ENCODE measurements at regions not wholly inside any gene's neighbourhood (a gene's known extent, or its start where the extent isn't known, plus 50 kb on each side); places are given as distances from the start of the nearest gene placed in this dataset.
A peak's percentile ranks its signal among the peaks of the same experiment; 100 is the strongest.

DNA sequence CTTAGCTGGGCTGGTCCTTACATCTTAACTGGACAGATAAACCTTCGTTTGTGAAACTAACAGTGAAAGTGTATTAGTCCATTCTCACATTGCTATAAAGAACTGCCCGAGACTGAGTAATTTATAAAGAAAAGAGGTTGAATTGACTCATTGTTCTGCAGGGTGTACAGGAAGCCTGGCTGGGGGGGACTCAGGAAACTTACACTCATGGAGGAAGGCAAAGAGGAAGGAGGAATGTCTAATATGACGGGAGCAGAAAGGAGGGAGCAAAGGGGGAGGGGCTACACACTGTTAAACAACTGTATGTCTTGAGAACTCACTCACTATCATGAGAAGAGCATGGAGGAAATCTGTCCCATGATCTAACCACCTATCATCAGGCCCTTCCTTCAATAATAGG is 1566.5 kb upstream of the PCDH7 start:
- Histone ChIP-seq H3K9ac (ENCODE audit: low read length in 3 of 3) (no peak overlapping the region), H3K36me3 (ENCODE audit: control insufficient read depth in 2 of 3, insufficient read depth in 3 of 3, low read length in 3 of 3) (no peaks in the 10 kb centered on the region), H3K27me3 (ENCODE audit: control insufficient read depth, insufficient read depth, low read length) (no peaks in the 10 kb centered on the region), H3K27ac (ENCODE audit: low read depth in 2 of 2, low read length in 2 of 2) (no peak overlapping the region), H3K4me3 (ENCODE audit: low read length in 3 of 3) (no peak overlapping the region), H3K9me3 (ENCODE audit: control insufficient read depth in 2 of 3, insufficient read depth in 1 of 3, low read length in 3 of 3) (peaks cover 0 to 5% (median 0%) of the 10 kb centered on the region in 3 donors), H3K4me1 (ENCODE audit: control insufficient read depth in 2 of 3, insufficient read depth in 2 of 3, low read depth in 1 of 3, low read length in 3 of 3) (no peaks in the 10 kb centered on the region)
- intact Hi-C loops (cut with DNase I), result no loop called here
- TF ChIP-seq, protein P1, sequence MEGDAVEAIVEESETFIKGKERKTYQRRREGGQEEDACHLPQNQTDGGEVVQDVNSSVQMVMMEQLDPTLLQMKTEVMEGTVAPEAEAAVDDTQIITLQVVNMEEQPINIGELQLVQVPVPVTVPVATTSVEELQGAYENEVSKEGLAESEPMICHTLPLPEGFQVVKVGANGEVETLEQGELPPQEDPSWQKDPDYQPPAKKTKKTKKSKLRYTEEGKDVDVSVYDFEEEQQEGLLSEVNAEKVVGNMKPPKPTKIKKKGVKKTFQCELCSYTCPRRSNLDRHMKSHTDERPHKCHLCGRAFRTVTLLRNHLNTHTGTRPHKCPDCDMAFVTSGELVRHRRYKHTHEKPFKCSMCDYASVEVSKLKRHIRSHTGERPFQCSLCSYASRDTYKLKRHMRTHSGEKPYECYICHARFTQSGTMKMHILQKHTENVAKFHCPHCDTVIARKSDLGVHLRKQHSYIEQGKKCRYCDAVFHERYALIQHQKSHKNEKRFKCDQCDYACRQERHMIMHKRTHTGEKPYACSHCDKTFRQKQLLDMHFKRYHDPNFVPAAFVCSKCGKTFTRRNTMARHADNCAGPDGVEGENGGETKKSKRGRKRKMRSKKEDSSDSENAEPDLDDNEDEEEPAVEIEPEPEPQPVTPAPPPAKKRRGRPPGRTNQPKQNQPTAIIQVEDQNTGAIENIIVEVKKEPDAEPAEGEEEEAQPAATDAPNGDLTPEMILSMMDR (IDR thresholded peaks at IDR 0.05; ENCODE audit: borderline replicate concordance, extremely low read depth, insufficient read depth), result no peak
- DNase-seq (peak in 1 of 5 donors; percentile 10), FAIRE-seq (no peak)

GRCh38 chr4:29175291-29175690 is 1544.9 kb upstream of the PCDH7 start:
- FAIRE-seq (no peak), DNase-seq (no peak)
- Histone ChIP-seq H3K9ac (ENCODE audit: low read length in 3 of 3) (no peak overlapping the region), H3K36me3 (ENCODE audit: control insufficient read depth in 2 of 3, insufficient read depth in 3 of 3, low read length in 3 of 3) (no peaks in the 10 kb centered on the region), H3K9me3 (ENCODE audit: control insufficient read depth in 2 of 3, insufficient read depth in 1 of 3, low read length in 3 of 3) (peaks cover 0 to 8% (median 0%) of the 10 kb centered on the region in 3 donors), H3K4me3 (ENCODE audit: low read length in 3 of 3) (no peak overlapping the region), H3K27ac (ENCODE audit: low read depth in 2 of 2, low read length in 2 of 2) (no peak overlapping the region), H3K27me3 (ENCODE audit: control insufficient read depth, insufficient read depth, low read length) (no peaks in the 10 kb centered on the region), H3K4me1 (ENCODE audit: control insufficient read depth in 2 of 3, insufficient read depth in 2 of 3, low read depth in 1 of 3, low read length in 3 of 3) (no peaks in the 10 kb centered on the region)
- TF ChIP-seq, protein P1 (IDR thresholded peaks at IDR 0.05; ENCODE audit: borderline replicate concordance, extremely low read depth, insufficient read depth), result no peak
- intact Hi-C loops (cut with DNase I), result no loop called here

DNA sequence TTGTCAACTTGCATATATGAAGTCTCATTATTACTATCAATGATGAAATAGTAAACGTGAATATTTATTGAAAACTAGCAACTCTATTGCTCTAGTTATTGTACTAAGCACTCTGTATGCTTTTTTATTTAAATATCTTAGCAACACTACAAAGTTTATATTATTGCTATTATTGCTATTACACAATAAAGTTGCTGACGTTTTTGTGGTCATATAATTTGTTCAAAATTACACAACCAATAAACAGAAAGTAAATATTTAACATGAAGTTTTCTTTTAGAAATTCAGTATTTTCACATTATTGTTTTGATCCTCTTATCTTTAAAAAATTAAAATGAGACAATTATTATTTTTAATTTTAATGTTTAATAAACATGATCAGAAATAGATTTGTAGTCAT is 1521.1 kb upstream of the PCDH7 start:
- Histone ChIP-seq H3K27ac (ENCODE audit: low read depth in 2 of 2, low read length in 2 of 2) (no peak overlapping the region), H3K4me3 (ENCODE audit: low read length in 3 of 3) (no peak overlapping the region), H3K9me3 (ENCODE audit: control insufficient read depth in 2 of 3, insufficient read depth in 1 of 3, low read length in 3 of 3) (no peaks in the 10 kb centered on the region), H3K4me1 (ENCODE audit: control insufficient read depth in 2 of 3, insufficient read depth in 2 of 3, low read depth in 1 of 3, low read length in 3 of 3) (no peaks in the 10 kb centered on the region), H3K36me3 (ENCODE audit: control insufficient read depth in 2 of 3, insufficient read depth in 3 of 3, low read length in 3 of 3) (no peaks in the 10 kb centered on the region), H3K27me3 (ENCODE audit: control insufficient read depth, insufficient read depth, low read length) (no peaks in the 10 kb centered on the region), H3K9ac (ENCODE audit: low read length in 3 of 3) (no peak overlapping the region)
- TF ChIP-seq, protein P1 (IDR thresholded peaks at IDR 0.05; ENCODE audit: borderline replicate concordance, extremely low read depth, insufficient read depth), result no peak
- intact Hi-C loops (cut with DNase I), result no loop called here
- FAIRE-seq (peak; percentile 93), DNase-seq (no peak)

DNA sequence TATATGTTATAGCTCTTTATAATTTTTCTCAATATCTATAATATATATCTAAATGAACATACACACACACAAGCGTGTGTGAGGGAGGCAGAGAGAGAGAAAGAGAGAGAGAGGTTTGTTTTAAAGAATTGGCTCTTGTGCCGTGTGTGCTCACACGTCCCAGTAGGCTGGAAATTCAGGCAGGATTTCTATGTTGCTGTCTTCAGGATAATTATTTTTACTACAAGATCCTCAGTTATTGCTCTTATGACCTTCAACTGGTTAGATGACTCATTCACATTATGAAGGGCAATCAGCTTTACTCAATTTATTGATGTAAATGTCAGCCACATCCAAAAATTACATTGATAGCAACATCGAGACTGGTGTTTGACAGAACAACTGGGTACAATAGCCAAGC is 1520.7 kb upstream of the PCDH7 start:
- intact Hi-C loops (cut with DNase I), result no loop called here
- H3K4me3 ChIP-seq (ENCODE audit: low read length in 3 of 3), result no peak overlapping the region
- no peaks in the 10 kb centered on the region for H3K9me3 ChIP-seq (ENCODE audit: control insufficient read depth in 2 of 3, insufficient read depth in 1 of 3, low read length in 3 of 3)
- H3K27me3 ChIP-seq (ENCODE audit: control insufficient read depth, insufficient read depth, low read length), result no peaks in the 10 kb centered on the region
- no peak overlapping the region for H3K27ac ChIP-seq (ENCODE audit: low read depth in 2 of 2, low read length in 2 of 2)
- no peak overlapping the region for H3K9ac ChIP-seq (ENCODE audit: low read length in 3 of 3)
- TF ChIP-seq, protein P1 (IDR thresholded peaks at IDR 0.05; ENCODE audit: borderline replicate concordance, extremely low read depth, insufficient read depth), result no peak
- no peaks in the 10 kb centered on the region for H3K36me3 ChIP-seq (ENCODE audit: control insufficient read depth in 2 of 3, insufficient read depth in 3 of 3, low read length in 3 of 3)
- FAIRE-seq, result no peak
- no peaks in the 10 kb centered on the region for H3K4me1 ChIP-seq (ENCODE audit: control insufficient read depth in 2 of 3, insufficient read depth in 2 of 3, low read depth in 1 of 3, low read length in 3 of 3)
- DNase-seq, result no peak
